ENCODE measurements at regions not wholly inside any gene's neighbourhood (a gene's known extent, or its start where the extent isn't known, plus 50 kb on each side); places are given as distances from the start of the nearest gene placed in this dataset.

- no TSS peak for BruUV-seq (replicated peaks)
- in situ Hi-C loops (cut with MboI; ENCODE audit: low sequenced_read_pairs) (no loop called here), dilution Hi-C loops (cut with HindIII; ENCODE audit: low sequenced_read_pairs, unreplicated experiment) (no loop called here), intact Hi-C loops (cut with micrococcal nuclease) (no loop called here)
- H4K91ac ChIP-seq (ENCODE audit: insufficient read depth, low read depth, low read length), result no peak overlapping the region
- H4K8ac ChIP-seq (ENCODE audit: low read depth in 2 of 2, low read length in 2 of 2), result no peak overlapping the region
- no peak overlapping the region for H3K18ac ChIP-seq (ENCODE audit: low read depth, low read length)
- TF ChIP-seq SMC3 (IDR thresholded peaks at IDR 0.05; ENCODE audit: low read depth, low read length) (no peak), ELK1 (IDR thresholded peaks at IDR 0.05; ENCODE audit: borderline replicate concordance, low read depth, low read length) (no peak), FOS (IDR thresholded peaks at IDR 0.05; ENCODE audit: low read depth, low read length) (no peak), POLR2A (IDR thresholded peaks at IDR 0.05; ENCODE audit: low read depth, low read length) (no peak), BHLHE40 (IDR thresholded peaks at IDR 0.05; ENCODE audit: low read depth, low read length) (no peak), NFE2L2 (IDR thresholded peaks at IDR 0.05; ENCODE audit: low read depth, low read length) (no peak), USF2 (IDR thresholded peaks at IDR 0.05; ENCODE audit: low read depth, low read length) (no peak), MAFK (IDR thresholded peaks at IDR 0.05; ENCODE audit: low read depth, low read length) (no peak), CHD1 (IDR thresholded peaks at IDR 0.05; ENCODE audit: low read depth, low read length) (no peak), MXI1 (IDR thresholded peaks at IDR 0.05; ENCODE audit: borderline replicate concordance, low read depth, low read length) (no peak), CEBPB (IDR thresholded peaks at IDR 0.05; ENCODE audit: low read depth, low read length) (no peak), RCOR1 (IDR thresholded peaks at IDR 0.05; ENCODE audit: insufficient replicate concordance, low read length) (no peak), CTCF (conservative IDR thresholded peaks at IDR 0.05; ENCODE audit: low read depth, low read length) (no peak), RFX5 (IDR thresholded peaks at IDR 0.05; ENCODE audit: low read depth, low read length) (no peak), MAZ (IDR thresholded peaks at IDR 0.05; ENCODE audit: borderline replicate concordance, low read depth, low read length) (no peak)
- no peak overlapping the region for H2BK20ac ChIP-seq (ENCODE audit: low read depth, low read length)
- no peak overlapping the region for H3K9ac ChIP-seq (ENCODE audit: low read depth, low read length)
- H4K20me1 ChIP-seq (ENCODE audit: insufficient read depth, low read length), result no peaks in the 10 kb centered on the region
- no peak for DNase-seq
- no peak overlapping the region for H4K5ac ChIP-seq (ENCODE audit: low read depth, low read length)
- no peak overlapping the region for H2BK120ac ChIP-seq (ENCODE audit: low read depth, low read length)
- H3K14ac ChIP-seq (replicated peaks; ENCODE audit: low read depth, low read length), result no peak overlapping the region
- no peaks in the 10 kb centered on the region for H3K9me1 ChIP-seq (ENCODE audit: insufficient read depth, low read length)
- CTCF ChIA-PET, result no interaction called here
- no peak overlapping the region for H2AK9ac ChIP-seq (replicated peaks; ENCODE audit: low read depth, low read length, poor library complexity)
- H3K4me2 ChIP-seq (ENCODE audit: low read depth, low read length), result no peak overlapping the region
- H3K4me1 ChIP-seq (ENCODE audit: control insufficient read depth, insufficient read depth, low read length), result no peaks in the 10 kb centered on the region
- no peak overlapping the region for H3K27ac ChIP-seq (ENCODE audit: insufficient read depth, low read length)
- H2AFZ ChIP-seq (replicated peaks; ENCODE audit: low read length, poor library complexity), result no peak overlapping the region
- no peak overlapping the region for H2AK5ac ChIP-seq (ENCODE audit: low read depth, low read length)
- no peak overlapping the region for H2BK15ac ChIP-seq (ENCODE audit: low read depth, low read length)
- POLR2A ChIA-PET (ENCODE audit: unreplicated experiment), result no interaction called here
- H3K23ac ChIP-seq (ENCODE audit: low read depth, low read length), result no peak overlapping the region
- H3K56ac ChIP-seq (ENCODE audit: extremely low read depth, insufficient read depth, low read length), result no peak overlapping the region
- no peaks in the 10 kb centered on the region for H3K36me3 ChIP-seq (ENCODE audit: control insufficient read depth, insufficient read depth, low read length)
- no peak overlapping the region for H2BK5ac ChIP-seq (ENCODE audit: low read depth, low read length, poor library complexity, severe bottlenecking)
- H3K4ac ChIP-seq (ENCODE audit: low read depth, low read length), result no peak overlapping the region
- H3K4me3 ChIP-seq (ENCODE audit: insufficient read depth, low read depth, low read length), result no peak overlapping the region
- no peaks in the 10 kb centered on the region for H3K27me3 ChIP-seq (ENCODE audit: control insufficient read depth, insufficient read depth, low read length)
- WGBS, 2 experiments (ENCODE audit: extremely low coverage in 2 of 2, insufficient read length in 1 of 2), result 50% methylated on average over 2 of the region's 9 CpGs; no CpG with 5 or more reads in 1 of the 2 experiments
- peaks cover 13% of the 10 kb centered on the region; the same call in 1 of the 2 replicates for H3K9me3 ChIP-seq (ENCODE audit: control insufficient read depth, insufficient read depth, low read length)
- ATAC-seq (ENCODE audit: low read depth), result no peak
- no peaks in the 10 kb centered on the region for H3K79me1 ChIP-seq (ENCODE audit: low read depth in 1 of 2, low read length in 2 of 2)
Observed at GRCh38 chrX:147376601-147377422, 534.9 kb upstream of the FMR1 start.
